Fibroblast of mammary gland (primary cell): ENCODE measurements at regions not wholly inside any gene's neighbourhood (a gene's known extent, or its start where the extent isn't known, plus 50 kb on each side); places are given as distances from the start of the nearest gene placed in this dataset.

Source experiments
- DNase-seq: peaks from one replicate; pipeline ENCODE4 v3.0.0-alpha.2; 2010; ENCODE audit warnings: low read depth
- H3K4me3 ChIP-seq: 2 replicates; pipeline ENCODE4 v1.5.1; 2011; ENCODE audit warnings: low read depth, mild to moderate bottlenecking, low read length, moderate library complexity; ENCODE audit not compliant: control insufficient read depth
- CTCF ChIP-seq: conservative IDR thresholded peaks from 2 replicates; pipeline ENCODE4 v1.5.1; 2011; ENCODE audit warnings: low read depth, low read length, inconsistent platforms; ENCODE audit not compliant: control insufficient read depth, insufficient read depth

GRCh38 chr15:89395031-89395430 lies 60.4 kb upstream of the POLG start:
- TF ChIP-seq CTCF, result no peak
- no peak overlapping the region for H3K4me3 ChIP-seq
- no peak for DNase-seq

- no peak overlapping the region for H3K4me3 ChIP-seq
- DNase-seq, result no peak
- no peak for TF ChIP-seq CTCF
These were observed 58.4 kb upstream of the POLG start for GRCh38 chr15:89393056-89393455.

GRCh38 chr15:89391685-89392257 lies 57.1 kb upstream of the POLG start:
- DNase-seq, result no peak
- no peak overlapping the region for H3K4me3 ChIP-seq
- TF ChIP-seq CTCF, result no peak

- no peak for DNase-seq
- TF ChIP-seq CTCF, result no peak
- H3K4me3 ChIP-seq, result no peak overlapping the region
These were observed 55.4 kb upstream of the POLG start for GRCh38 chr15:89389841-89390603.

GRCh38 chr15:89387140-89387903 lies 52.7 kb upstream of the POLG start:
- H3K4me3 ChIP-seq, result no peak overlapping the region
- DNase-seq, result no peak
- no peak for TF ChIP-seq CTCF

- TF ChIP-seq CTCF, result no peak
- no peak overlapping the region for H3K4me3 ChIP-seq
- peak; percentile 8 for DNase-seq
These were observed 51.1 kb upstream of the POLG start for GRCh38 chr15:89385596-89386331.
